Gastroesophageal sphincter (tissue), 3 donors: ENCODE measurements at regions not wholly inside any gene's neighbourhood (a gene's known extent, or its start where the extent isn't known, plus 50 kb on each side); places are given as distances from the start of the nearest gene placed in this dataset.

Experiments
- EP300 ChIP-seq: sonication (generic); formaldehyde crosslinking; IDR thresholded peaks from one replicate; pipeline ENCODE4 v1.6.1; 2017; ENCODE audit warnings: antibody characterized with exemption, mild to moderate bottlenecking
- POLR2AphosphoS5 ChIP-seq: sonication (generic); formaldehyde crosslinking; IDR thresholded peaks from one replicate; pipeline ENCODE4 v1.6.1; 2017; ENCODE audit warnings: antibody characterized with exemption
- TF ChIP-seq, protein P1 (sequence below), 4 experiments: fragments of 200-600 bp in 2 of 4; fragments of 450-650 bp in 2 of 4; sonication (generic) in 1 of 4; IDR thresholded peaks; one replicate each; pipeline ENCODE4 v1.5.1; 2017 to 2019; ENCODE audit warnings: antibody characterized with exemption in 4 of 4, mild to moderate bottlenecking in 2 of 4, moderate library complexity in 2 of 4

DNA sequence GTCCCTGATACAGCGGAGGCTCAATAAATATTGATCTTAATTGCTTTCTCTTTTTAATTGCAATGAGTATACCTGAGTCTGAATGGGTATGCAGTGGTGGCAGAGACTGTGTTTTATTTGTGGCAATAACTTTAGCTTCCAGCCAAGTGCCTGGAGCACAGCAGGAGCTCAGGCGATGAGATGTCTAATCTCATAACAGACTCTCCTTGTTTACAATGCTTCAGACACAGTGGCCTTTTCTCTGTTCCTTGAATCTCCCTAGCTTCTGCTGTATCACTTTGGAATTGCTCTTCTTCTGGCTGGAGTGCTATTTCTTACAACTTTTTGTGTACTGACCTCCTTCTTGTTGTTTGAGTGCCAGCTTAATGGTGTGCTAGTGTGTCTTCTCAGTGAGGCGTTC lies 91.5 kb upstream of the UNC5C start:
- TF ChIP-seq, protein P1, sequence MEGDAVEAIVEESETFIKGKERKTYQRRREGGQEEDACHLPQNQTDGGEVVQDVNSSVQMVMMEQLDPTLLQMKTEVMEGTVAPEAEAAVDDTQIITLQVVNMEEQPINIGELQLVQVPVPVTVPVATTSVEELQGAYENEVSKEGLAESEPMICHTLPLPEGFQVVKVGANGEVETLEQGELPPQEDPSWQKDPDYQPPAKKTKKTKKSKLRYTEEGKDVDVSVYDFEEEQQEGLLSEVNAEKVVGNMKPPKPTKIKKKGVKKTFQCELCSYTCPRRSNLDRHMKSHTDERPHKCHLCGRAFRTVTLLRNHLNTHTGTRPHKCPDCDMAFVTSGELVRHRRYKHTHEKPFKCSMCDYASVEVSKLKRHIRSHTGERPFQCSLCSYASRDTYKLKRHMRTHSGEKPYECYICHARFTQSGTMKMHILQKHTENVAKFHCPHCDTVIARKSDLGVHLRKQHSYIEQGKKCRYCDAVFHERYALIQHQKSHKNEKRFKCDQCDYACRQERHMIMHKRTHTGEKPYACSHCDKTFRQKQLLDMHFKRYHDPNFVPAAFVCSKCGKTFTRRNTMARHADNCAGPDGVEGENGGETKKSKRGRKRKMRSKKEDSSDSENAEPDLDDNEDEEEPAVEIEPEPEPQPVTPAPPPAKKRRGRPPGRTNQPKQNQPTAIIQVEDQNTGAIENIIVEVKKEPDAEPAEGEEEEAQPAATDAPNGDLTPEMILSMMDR (IDR thresholded peaks at IDR 0.05) = no peak
- TF ChIP-seq EP300 (no peak), POLR2AphosphoS5 (no peak)
